Hippocampal formation (tissue), 2 donors: ENCODE measurements at regions not wholly inside any gene's neighbourhood (a gene's known extent, or its start where the extent isn't known, plus 50 kb on each side); places are given as distances from the start of the nearest gene placed in this dataset.
"Not testable (repeated sequence)": the region's sequence is repeated elsewhere in the genome, so short reads cannot be mapped to it uniquely, and the experiment has no call there.

Experiments
- DNase-seq, 2 donors: peaks; one replicate each; lab custom pipeline; 2025; lab: John Stamatoyannopoulos, UW

DNA sequence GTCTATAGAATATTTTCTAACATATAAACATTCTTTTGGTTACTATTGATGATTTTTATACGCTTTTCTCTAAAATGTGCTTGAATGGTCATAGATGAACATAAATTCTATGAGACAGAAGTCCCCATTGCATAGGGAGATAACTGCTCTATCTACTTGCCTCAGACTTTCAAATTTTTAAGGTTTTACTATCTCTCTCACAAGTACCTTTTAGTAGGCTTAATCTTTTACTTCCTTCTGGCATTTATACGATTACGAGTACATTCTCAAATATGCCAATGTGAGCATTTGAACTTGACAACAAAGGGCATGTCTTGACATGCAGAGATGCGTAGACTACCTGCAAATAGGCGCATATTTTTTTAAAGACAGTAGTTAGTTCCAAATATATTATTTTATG, 935.9 kb upstream of the LRATD1 start:
- no peak for DNase-seq

DNA sequence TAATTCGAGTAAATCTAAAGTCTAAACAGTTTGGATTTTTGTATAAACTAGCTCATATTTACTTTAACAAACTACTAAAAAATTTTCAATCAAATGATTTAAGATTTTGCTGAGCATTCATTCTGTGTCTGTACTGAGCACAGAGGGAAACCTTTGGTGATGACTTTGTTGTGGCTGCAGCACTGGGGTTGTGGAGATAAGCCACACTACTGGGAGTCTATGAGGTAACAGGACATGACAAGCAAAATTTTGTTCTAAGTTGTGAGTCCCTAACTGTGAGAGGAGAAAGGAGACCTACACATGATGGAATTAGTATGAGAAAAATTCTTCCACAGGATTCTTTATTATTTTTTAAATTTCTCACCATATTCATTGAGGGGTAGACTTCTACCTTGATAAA, 933.7 kb upstream of the LRATD1 start:
- DNase-seq: no peak

DNA sequence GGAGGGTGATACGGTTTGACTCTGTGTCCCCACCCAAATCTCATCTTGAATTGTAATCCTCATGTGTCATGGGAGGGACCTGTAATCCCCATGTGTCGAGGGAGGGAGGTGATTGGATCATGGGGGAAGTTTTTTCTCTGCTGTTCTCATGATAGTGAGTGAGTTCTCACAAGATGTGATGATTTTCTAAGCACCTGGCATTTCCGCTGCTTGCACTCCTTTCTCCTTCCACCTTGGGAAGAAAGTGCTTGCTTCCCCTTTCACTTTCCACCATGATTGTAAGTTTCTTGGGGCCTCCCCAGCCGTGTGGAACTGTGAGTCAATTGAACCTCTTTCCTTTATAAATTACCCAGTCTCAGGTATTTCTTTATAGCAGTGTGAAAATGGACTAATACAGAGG, 932.6 kb upstream of the LRATD1 start:
- DNase-seq: not testable (repeated sequence)

DNA sequence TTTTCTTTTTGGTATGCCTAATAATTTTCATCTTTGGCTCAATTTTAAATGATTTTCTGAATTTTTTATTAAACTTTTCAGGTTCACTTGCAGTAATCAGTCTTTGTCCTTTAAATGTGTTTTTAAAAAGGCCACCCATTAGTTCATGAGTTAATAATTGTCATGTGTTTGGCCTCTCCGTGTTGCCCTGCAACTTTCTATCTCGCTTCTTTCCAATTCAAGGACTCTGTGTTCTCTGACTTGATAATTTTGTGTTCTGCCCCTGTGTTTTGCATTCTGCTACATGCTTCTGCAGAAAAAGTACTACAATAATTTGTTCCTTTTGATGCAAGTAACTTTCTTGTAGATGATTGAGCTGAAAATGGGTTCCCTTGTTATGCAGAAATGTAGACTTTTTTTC, 921.4 kb upstream of the LRATD1 start:
- DNase-seq: no peak

DNA sequence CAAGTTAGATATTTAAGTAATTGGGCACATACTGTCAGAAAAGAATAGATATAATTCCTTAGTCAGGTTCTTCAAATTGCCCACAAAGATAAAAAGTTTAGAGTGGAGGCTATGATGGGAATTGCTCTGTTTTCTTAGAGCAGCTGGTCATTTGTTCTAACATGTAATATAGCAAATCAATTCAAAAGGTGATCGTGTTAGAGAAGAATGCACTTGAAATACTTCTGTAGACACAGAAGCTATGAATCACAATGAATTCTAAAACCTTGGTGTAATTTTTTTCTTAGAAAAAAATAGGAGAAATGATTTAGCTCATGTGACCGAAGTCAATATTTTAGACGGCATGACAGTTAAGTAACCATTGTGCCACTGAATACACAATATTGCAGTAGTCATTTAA, 918.1 kb upstream of the LRATD1 start:
- DNase-seq: no peak

DNA sequence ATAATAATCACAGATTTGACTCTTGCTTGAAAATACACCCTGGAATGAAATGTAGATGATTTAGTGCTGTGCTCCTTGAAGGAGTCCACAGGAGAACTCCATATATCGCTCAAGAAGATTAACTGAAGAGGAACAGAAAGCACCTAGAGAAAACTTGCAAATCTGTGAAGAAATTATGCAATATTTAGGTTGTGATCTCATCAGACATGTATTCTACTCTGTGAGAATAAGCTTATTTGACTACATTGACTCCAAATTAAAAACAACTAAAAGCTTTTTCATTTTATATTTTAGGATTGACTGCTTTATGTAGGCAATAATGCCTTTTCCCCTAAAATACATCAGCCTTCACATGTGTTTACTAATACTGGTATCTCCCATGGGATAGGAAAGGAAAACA, 906.6 kb upstream of the LRATD1 start:
- DNase-seq: no peak

DNA sequence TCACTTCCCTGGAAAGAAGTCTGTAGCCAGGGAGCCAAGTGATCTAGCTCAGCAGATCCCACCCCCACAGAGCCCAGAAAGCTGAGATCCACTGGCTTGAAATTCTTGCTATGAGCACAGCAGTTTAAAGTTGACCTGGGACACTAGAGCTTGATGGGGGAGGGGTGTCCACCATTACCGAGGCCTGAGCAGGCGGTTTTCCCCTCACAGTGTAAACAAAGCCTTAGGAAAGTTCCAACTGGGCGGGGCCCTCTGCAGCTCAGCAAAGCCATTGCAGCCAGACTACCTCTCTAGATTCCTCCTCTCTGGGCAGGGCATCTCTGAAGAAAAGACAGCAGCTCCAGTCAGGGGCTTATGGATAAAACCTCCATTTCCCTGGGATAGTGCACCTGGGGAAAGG, 887.2 kb upstream of the LRATD1 start:
- no peak for DNase-seq

DNA sequence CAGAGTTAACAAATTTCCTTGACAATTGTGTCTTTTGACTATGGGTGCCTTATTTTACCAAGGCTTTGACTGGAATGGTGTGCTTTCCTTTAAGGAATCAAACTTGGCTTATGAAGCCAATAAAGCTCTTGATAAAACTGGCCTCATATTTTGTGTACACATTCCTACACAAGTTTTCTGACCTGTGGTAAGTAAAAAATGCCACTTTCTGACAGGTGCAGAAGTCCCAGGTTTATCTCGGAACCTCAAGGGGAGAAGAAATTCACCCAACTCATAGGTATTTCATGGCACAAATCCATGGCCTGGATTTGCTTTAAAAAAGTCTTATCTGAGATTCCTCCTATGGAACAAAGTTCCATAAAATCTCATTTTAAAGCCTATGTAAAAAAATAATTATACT, 880.6 kb upstream of the LRATD1 start:
- DNase-seq: no peak

DNA sequence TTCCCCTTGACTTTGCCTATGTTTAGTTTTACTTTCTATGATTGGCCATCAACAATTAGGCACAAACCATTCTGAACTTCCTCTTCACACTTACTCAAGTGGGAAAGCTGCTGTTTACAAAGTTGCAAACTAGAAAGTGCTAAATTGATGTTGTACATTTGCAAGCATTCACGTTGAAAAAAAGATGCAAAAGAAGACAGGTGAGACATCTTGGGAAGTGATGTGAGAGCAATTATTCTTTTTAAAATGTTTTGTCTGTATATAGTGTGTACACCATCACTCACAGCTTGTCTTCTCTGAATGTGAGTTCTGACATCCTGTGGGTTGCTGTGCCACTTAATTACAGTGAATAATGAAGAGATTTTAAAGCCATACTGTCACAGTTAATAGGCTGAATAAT, 874.1 kb upstream of the LRATD1 start:
- no peak for DNase-seq

DNA sequence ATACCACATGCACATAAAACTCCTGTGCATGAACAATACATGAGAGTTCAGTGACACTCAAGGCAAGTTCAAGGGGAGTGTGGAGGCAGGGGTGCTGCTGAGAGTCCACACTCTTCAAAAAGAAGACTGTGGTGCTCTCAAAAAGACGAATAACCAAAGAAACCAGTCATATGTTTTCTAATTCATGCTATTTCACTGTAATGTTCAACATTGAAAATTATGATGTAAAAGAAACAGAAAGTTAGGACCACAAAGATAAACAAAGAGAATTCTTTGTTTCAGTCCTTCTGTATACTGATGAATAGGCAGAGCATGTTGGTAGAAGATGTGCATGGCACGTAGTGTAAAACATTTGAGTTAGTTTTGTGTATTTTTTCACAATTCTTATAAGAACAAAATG, 864.2 kb upstream of the LRATD1 start:
- DNase-seq: no peak

DNA sequence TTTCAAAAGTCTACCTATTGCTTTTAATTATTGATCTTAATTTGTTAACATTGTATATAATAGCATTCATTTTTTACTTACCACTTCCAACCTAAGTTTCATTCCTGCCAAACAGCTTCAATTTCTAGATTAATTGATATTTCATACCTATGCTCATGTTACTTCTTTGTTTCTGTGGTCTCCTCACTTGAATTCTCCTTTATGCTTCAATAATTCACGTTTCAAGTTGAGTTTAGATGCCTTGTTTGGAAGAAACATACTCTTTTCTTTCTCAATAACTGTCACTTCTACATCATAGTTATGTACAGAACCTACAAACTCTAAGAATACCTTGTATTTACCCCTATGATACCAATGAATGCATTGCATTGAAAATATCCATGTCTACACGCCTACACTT, 862.2 kb upstream of the LRATD1 start:
- no peak for DNase-seq

DNA sequence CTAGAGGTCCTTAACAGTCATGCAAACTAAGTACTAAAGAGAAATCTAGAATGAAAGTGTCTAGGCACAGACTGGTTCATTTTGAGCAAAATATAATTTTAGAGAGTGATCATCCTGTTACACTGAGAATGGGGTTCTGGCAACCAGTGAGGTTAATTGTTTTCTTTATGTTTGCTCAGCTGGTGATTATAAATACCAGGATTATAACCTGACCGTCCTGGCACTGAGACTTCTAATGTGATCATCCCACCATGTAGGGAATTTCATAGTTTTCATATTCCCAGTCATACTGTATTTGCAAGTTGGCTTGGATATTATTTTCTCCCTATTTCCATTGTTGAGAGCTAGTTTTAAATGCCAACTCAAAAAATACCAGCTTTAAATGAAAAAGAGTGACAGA, 852.5 kb upstream of the LRATD1 start:
- DNase-seq: no peak

DNA sequence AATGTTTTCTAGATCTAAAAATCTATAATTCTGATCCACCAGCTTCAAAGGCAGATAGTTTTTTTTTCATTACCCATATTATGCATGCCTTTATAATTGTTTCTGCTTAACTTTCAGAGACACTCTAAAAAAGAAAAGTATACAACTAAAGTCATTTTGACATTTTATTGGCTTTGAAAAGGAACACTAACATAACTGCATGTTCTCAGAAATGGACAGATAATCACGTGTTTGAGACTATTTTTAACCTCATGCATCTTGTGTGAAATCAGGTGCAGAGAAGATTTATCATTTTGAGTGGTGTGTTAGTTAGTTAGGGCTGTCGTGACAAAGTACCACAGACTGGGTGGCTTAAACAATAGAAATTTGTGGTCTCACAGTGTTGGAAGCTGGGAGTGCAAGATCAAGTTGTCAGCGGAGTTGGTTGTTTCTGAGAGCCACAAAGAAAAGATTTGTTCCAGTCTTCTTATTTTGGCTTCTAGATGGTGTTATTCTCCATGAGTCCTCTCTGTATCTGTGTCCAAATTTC, 841.4 kb upstream of the LRATD1 start:
- DNase-seq: no peak

DNA sequence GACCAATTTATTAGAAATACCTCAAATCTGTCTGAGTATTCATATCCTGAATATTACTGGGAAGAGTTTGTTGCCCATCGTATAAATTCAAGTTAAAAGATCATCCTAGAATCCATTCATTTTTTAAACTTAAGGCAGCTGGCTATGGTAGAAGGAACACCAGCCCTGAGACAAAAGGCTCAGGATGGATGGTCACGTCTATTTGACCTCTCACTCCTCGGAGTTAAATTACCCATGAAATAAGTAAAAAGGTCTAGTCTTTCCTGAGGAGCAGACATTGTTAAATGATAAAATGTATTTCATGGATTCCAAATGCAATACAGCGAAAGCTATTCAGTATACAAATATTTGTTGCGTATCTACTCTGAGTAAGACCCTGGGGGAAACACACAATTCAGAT, 826.0 kb upstream of the LRATD1 start:
- no peak for DNase-seq

DNA sequence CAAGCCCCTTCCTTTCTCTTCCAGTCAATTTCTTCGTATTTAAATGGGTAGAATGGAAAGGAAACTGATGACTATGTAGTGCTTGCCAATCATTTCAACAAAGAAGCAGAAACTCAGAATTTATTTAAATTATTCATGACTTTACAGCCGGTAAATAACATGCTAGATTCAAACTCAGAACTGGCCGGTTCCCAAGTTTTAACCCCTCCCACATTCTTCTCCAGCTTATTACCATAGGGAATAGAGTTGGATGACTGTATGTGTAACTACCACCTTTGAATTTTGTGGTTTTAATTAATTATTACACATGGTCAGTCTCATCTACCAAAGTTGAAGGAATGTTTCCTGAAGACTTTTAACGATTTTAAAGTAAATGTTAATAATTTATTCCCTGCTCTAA, 819.3 kb upstream of the LRATD1 start:
- DNase-seq: no peak

DNA sequence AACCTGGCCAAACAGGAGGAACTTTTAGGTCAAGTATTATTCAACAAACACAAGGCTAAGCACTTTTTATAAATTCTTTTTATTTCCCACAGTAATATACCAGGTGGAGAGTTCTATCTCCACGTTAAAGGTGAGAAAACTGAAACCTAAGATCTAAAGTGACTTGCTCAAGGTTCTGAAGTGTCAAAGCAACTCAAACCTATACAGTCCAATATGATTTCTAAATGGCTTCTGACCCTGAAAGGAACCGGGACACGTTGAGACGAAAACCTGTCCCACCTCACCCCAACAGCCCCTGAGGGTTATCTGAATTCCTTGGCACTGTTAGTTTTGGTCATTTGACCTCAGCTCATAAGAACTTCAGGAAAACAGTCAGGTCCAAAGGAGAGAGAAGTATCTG, 814.5 kb upstream of the LRATD1 start:
- DNase-seq: no peak

DNA sequence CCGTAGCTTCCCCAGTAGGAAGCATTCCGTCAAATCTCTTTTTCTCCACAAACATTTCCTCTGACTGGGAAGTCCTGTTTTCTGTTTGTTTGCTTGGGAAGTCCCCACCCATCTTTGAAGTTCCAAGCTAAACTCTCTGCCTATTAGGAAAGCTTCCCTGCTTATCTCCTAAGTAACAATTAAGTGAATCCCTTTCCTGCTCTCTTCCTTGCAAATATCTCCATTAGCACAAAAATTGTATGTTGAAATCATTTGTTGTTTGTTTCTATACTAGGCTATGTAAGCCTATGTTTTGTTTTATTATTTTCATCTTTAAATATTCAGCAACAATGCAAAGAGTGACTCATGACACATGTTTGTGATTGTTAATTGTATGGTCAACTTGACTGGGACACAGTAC, 812.6 kb upstream of the LRATD1 start:
- no peak for DNase-seq

DNA sequence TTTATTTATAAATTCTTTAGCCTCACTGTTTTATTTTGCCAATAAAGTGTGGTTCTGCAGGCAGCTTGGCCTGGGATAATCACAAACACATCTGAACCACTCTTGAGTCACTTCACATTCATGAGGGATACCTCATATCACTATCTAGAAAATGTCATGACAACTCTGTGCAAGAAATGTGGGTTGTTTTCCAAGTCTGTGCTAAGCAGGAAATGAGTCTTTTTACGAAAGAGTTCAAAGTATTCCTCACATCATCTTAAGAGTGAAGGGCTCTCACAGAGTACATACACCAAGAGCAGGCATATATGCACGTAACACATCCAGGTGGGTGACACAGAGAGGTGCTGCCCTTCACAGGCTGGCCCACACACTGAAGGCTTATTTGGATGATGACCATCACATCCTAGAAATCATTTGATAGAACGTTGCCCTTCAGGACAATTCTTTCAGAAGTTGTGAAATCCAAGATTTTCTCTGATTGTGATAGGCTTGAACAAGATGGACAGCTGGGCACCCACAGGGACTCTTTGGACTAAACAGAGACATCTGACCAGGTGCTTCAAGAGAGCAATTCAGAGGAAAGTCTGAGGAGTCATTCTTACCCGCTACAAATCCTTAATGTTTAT, 811.1 kb upstream of the LRATD1 start:
- no peak for DNase-seq

DNA sequence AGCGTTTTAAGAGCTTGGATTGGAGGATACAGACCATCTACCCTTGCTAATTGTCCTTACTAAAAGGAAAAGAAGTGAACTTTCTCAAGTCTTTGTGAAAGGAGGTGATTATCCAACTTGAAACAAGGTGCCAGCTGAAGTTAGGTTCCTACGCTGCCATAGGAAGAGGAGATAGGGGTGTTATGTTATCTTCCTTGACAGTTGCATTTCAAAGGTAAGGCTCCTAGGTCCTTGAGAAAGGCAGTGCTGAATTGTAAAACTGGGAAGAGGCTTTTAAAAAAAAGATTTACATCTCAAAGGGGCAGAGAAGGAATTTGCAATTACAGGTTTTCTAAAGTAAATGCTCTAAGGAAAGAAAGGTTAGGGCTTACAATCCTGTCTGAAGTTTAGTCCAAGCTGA, 810.2 kb upstream of the LRATD1 start:
- DNase-seq: no peak

DNA sequence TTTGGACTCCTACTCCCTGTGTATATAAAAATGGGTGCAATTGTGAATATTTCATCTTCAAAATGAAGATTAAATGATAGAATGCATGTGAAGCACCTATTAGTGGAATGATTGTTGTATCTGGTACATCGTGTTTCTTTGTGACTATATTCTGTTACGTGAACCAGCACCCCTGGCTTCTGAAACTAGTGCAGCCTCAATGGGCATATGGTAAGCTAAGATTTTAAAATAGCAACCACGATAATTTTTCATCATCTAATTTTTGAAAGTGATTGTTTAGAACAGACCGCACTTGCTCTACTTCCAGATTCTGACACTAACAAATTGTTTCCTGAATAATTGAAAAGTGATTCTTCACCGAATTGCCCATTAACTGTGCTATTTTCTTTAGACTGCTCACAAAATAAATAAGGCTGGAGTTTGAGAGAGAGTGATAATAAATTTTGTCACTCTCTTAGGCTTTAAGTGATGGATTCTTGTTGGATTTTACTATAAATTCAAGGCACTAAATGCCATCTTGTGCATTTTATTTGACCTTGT, 806.1 kb upstream of the LRATD1 start:
- no peak for DNase-seq

DNA sequence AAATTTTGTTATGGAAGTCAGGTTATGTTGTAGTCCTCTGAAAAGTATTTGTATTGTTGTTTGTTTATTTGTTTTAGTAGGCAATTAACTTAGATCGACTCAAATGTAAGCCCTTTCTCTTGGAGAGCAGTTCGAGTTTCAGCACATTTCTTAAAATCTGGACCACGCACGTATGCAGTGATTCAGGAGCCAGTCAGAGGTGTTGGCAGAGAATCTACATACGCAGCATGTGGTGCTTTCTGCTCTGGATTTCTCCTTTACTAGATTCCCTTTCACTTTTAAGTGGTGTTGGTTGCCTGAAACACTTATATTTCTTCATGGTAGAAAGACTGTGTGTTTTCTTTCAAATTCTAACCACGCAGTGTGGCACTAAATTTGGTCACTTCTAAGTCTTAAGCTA, 773.9 kb upstream of the LRATD1 start:
- no peak for DNase-seq

DNA sequence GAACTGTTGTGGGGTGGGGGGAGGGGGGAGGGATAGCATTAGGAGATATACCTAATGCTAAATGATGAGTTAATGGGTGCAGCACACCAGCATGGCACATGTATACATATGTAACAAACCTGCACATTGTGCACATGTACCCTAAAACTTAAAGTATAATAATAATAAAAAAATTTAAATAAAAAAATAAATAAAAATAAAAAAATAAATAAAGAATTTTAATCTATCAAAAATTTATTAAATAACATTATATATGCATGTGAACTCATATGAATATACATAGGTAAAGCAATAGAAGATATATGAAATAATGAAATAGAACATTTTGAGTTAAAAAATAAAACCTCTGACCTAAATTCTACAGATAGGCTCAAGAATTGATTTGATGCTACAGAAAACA, 764.2 kb upstream of the LRATD1 start:
- not testable (repeated sequence) for DNase-seq

DNA sequence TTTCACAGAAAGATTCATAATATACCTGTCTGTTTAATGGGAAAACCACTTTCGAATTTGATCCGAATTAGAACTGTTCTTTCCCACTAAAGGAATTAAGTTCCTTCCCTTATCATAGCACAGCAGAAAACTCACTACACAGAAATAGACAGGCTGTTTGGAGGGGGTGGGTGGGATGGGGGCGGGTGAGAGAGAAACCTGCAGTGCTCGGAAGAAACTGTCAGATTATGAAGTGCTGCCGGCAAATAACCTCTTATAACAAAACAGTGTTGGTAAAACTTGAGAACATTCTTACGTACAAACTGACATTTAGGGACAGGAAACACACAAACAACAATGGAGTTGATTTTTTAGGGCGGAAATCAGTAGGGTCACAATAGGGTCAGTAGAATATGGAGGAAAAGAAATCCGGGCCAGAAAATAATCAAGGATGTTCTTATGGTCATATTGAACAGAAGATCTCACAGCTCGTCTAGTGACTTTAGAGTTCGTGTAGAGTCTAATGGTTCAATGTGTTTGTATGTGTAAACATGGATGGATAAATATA, 756.0 kb upstream of the LRATD1 start:
- no peak for DNase-seq

DNA sequence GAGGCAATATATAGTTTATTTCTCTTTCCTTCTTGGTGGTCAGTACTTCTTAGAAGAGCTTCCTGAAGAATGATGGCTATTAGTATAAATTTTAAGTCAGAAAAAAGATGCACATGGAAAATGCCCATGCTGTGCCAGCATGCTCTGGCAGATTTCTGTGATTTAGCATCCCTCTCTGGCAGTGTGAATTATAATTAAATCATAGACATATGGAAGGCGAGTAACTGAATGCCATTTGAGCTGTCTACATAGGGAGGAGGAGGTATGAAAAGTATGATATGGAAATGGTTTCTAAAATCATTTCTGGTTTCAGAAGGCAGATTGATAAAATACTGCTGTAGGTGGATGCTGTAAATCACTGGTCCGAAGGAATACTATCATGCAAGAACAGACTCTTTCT, 754.9 kb upstream of the LRATD1 start:
- no peak for DNase-seq
